HCT116 (cell line): ENCODE measurements at regions not wholly inside any gene's neighbourhood (a gene's known extent, or its start where the extent isn't known, plus 50 kb on each side); places are given as distances from the start of the nearest gene placed in this dataset.
A peak's percentile ranks its signal among the peaks of the same experiment; 100 is the strongest.

Source experiments
- ATAC-seq: fragments of 200-7000 bp; cut with Tn5 transposase; 2 replicates; pipeline ENCODE4 v1.9.1; 2020; ENCODE audit warnings: mild to moderate bottlenecking, moderate library complexity
- BruUV-seq: library from RNA; stranded (reverse); fragments of 400-500 nt; replicated peaks from 2 replicates; lab custom pipeline; 2021; lab: Mats Ljungman, UMichigan
- CTCF ChIA-PET: fragments of 300-600 bp; sonication (Branson Sonifier 250); formaldehyde crosslinking; loops from one replicate; lab custom pipeline; 2021; ENCODE audit warnings: antibody characterized with exemption; lab: Charles Lee
- POLR2A ChIA-PET: fragments of 300-600, 350-600 bp; sonication (Branson Sonifier 250); formaldehyde crosslinking; loops from one replicate; lab custom pipeline; 2021; ENCODE audit warnings: antibody characterized with exemption; lab: Charles Lee
- RAD21 ChIA-PET, 2 experiments: fragments of 300-600 bp; sonication (Branson Sonifier 250); formaldehyde crosslinking; loops; one replicate each; lab custom pipeline; 2023; ENCODE audit warnings: low total read pairs in 2 of 2; ENCODE audit not compliant: uncharacterized antibody in 2 of 2, unreplicated experiment in 2 of 2, low non-redundant PET in 1 of 2; lab: Charles Lee
- DNase-seq: peaks from one replicate; pipeline ENCODE4 v3.0.0-alpha.2; 2010; ENCODE audit warnings: low read depth, low spot score
- H2AFZ ChIP-seq: fragments of 200-600 bp; shearing (Covaris generic), sonication (generic); 2 replicates; pipeline ENCODE4 v1.6.1; 2017; ENCODE audit warnings: low read depth, mixed run types, mixed read lengths, antibody characterized with exemption, low read length; ENCODE audit not compliant: poor library complexity, severe bottlenecking
- H3K27ac ChIP-seq: 2 replicates; pipeline ENCODE4 v1.5.1; 2012; ENCODE audit warnings: low read depth, low read length
- H3K27me3 ChIP-seq: fragments of 200-600 bp; sonication (generic); 2 replicates; pipeline ENCODE4 v1.6.1; 2016; ENCODE audit warnings: mixed run types, low read length, mixed read lengths; ENCODE audit not compliant: insufficient read depth
- H3K36me3 ChIP-seq, 2 experiments: fragments of 200-500 bp in 1 of 2; fragments of 200-600 bp in 1 of 2; sonication (Bioruptor generic) in 1 of 2; sonication (generic) in 1 of 2; 2 replicates each; pipeline versions ENCODE4 v1.5.1 to v1.6.1; 2014 to 2016; ENCODE audit warnings: low read length in 2 of 2, inconsistent platforms in 1 of 2, mixed read lengths in 1 of 2, mixed run types in 1 of 2; ENCODE audit not compliant: insufficient read depth in 2 of 2, control insufficient read depth in 1 of 2
- H3K4me1 ChIP-seq, 2 experiments: fragments of 200-600 bp in 1 of 2; sonication (generic) in 1 of 2; 2 replicates each; pipeline versions ENCODE4 v1.5.1 to v1.6.1; 2012 to 2017; ENCODE audit warnings: low read length in 2 of 2, inconsistent platforms in 1 of 2, mild to moderate bottlenecking in 1 of 2, mixed read lengths in 1 of 2, mixed run types in 1 of 2, moderate library complexity in 1 of 2; ENCODE audit not compliant: insufficient read depth in 2 of 2, control insufficient read depth in 1 of 2
- H3K4me2 ChIP-seq: fragments of 200-600 bp; sonication (generic); 2 replicates; pipeline ENCODE4 v1.6.1; 2017; ENCODE audit warnings: mixed run types, low read length, mixed read lengths
- H3K4me3 ChIP-seq, 2 experiments: fragments of 200-600 bp in 1 of 2; sonication (generic) in 1 of 2; replicated peaks in 1 of 2; 2 replicates each; pipeline ENCODE4 v1.5.1; 2011 to 2016; ENCODE audit warnings: low read length in 2 of 2, control low read depth in 1 of 2, low read depth in 1 of 2, mild to moderate bottlenecking in 1 of 2, mixed read lengths in 1 of 2, mixed run types in 1 of 2
- H3K79me2 ChIP-seq: fragments of 200-600 bp; sonication (generic); 2 replicates; pipeline ENCODE4 v1.6.1; 2017; ENCODE audit warnings: mild to moderate bottlenecking, mixed run types, low read length, moderate library complexity, mixed read lengths; ENCODE audit not compliant: insufficient read depth
- H3K9ac ChIP-seq: fragments of 200-600 bp; sonication (generic); 2 replicates; pipeline ENCODE4 v1.6.1; 2016; ENCODE audit warnings: low read length, mixed read lengths
- H3K9me2 ChIP-seq: fragments of 200-600 bp; sonication (generic), shearing (Covaris generic); 2 replicates; pipeline ENCODE4 v1.6.1; 2017; ENCODE audit warnings: mixed run types, mild to moderate bottlenecking, moderate library complexity; ENCODE audit not compliant: insufficient read depth
- H3K9me3 ChIP-seq, 2 experiments: fragments of 200-500 bp in 1 of 2; fragments of 200-600 bp in 1 of 2; sonication (Bioruptor generic) in 1 of 2; sonication (generic) in 1 of 2; 2 replicates each; pipeline ENCODE4 v1.6.1; 2014 to 2017; ENCODE audit warnings: low read length in 2 of 2, mixed read lengths in 2 of 2, inconsistent platforms in 1 of 2, low read depth in 1 of 2, mild to moderate bottlenecking in 1 of 2, mixed run types in 1 of 2, moderate library complexity in 1 of 2; ENCODE audit not compliant: control insufficient read depth in 1 of 2, insufficient read depth in 1 of 2
- H4K20me1 ChIP-seq: fragments of 200-600 bp; sonication (generic), shearing (Covaris generic); 2 replicates; pipeline ENCODE4 v1.6.1; 2017; ENCODE audit warnings: mixed run types, mild to moderate bottlenecking, moderate library complexity; ENCODE audit not compliant: insufficient read depth
- ATF3 ChIP-seq: IDR thresholded peaks from 2 replicates; pipeline ENCODE4 v1.6.1; 2012
- CBX3 ChIP-seq: IDR thresholded peaks from 2 replicates; pipeline ENCODE4 v1.6.1; 2012; ENCODE audit warnings: low read depth
- CEBPB ChIP-seq: IDR thresholded peaks from 2 replicates; pipeline ENCODE4 v1.6.1; 2012; ENCODE audit warnings: low read depth
- EGR1 ChIP-seq: IDR thresholded peaks from 2 replicates; pipeline ENCODE4 v1.6.1; 2012; ENCODE audit warnings: low read depth
- ELF1 ChIP-seq: IDR thresholded peaks from 2 replicates; pipeline ENCODE4 v1.6.1; 2012; ENCODE audit warnings: low read depth, borderline replicate concordance
- EZH2 ChIP-seq: fragments of 200-600 bp; sonication (generic); IDR thresholded peaks from 2 replicates; pipeline ENCODE4 v1.6.1; 2017; ENCODE audit warnings: antibody characterized with exemption, mixed run types
- EZH2phosphoT487 ChIP-seq: fragments of 200-600 bp; IDR thresholded peaks from 2 replicates; pipeline ENCODE4 v1.6.1; 2018; ENCODE audit warnings: antibody characterized with exemption, borderline replicate concordance
- FOSL1 ChIP-seq: IDR thresholded peaks from 2 replicates; pipeline ENCODE4 v1.6.1; 2012; ENCODE audit warnings: low read depth
- POLR2A ChIP-seq: IDR thresholded peaks from 2 replicates; pipeline ENCODE4 v1.7.0; 2011; ENCODE audit warnings: borderline replicate concordance; ENCODE audit not compliant: insufficient read depth, insufficient read length; ENCODE audit errors: extremely low read depth
- RAD21 ChIP-seq: IDR thresholded peaks from 2 replicates; pipeline ENCODE4 v1.6.1; 2012; ENCODE audit warnings: low read depth, mild to moderate bottlenecking
- SIN3A ChIP-seq: IDR thresholded peaks from 2 replicates; pipeline ENCODE4 v1.6.1; 2012; ENCODE audit warnings: low read depth
- SRF ChIP-seq: IDR thresholded peaks from 2 replicates; pipeline ENCODE4 v1.6.1; 2012; ENCODE audit warnings: low read depth
- TCF7L2 ChIP-seq: IDR thresholded peaks from 2 replicates; pipeline ENCODE4 v1.7.0; 2011; ENCODE audit warnings: borderline replicate concordance, inconsistent platforms; ENCODE audit not compliant: insufficient read depth, insufficient read length; ENCODE audit errors: extremely low read depth
- ZFX ChIP-seq: fragments of 450-650 bp; IDR thresholded peaks from 2 replicates; pipeline ENCODE4 v1.6.1; 2017
- intact Hi-C: fragments of 100-400 bp; cut with micrococcal nuclease; formaldehyde crosslinking; loops from 2 replicates; pipeline ENCODE4 v1.10.0; 2022
- TF ChIP-seq, protein P1 (sequence below): IDR thresholded peaks from 2 replicates; pipeline ENCODE4 v1.6.1; 2012
- TF ChIP-seq, protein P2 (sequence below), 3 experiments: fragments of 200-600 bp in 1 of 3; sonication (generic) in 1 of 3; IDR thresholded peaks in 2 of 3; conservative IDR thresholded peaks in 1 of 3; 2 replicates each; pipeline ENCODE4 v1.5.1; 2012 to 2017; ENCODE audit warnings: low read depth in 2 of 3, low read length in 2 of 3, antibody characterized with exemption in 1 of 3, borderline replicate concordance in 1 of 3, control low read depth in 1 of 3, mild to moderate bottlenecking in 1 of 3, mixed read lengths in 1 of 3, mixed run types in 1 of 3, moderate library complexity in 1 of 3; ENCODE audit not compliant: insufficient read depth in 1 of 3
- TF ChIP-seq, protein P3 (sequence below): IDR thresholded peaks from 2 replicates; pipeline ENCODE4 v1.6.1; 2011; ENCODE audit warnings: mild to moderate bottlenecking, low read length, moderate library complexity; ENCODE audit not compliant: insufficient replicate concordance; ENCODE audit errors: extremely low read depth

DNA sequence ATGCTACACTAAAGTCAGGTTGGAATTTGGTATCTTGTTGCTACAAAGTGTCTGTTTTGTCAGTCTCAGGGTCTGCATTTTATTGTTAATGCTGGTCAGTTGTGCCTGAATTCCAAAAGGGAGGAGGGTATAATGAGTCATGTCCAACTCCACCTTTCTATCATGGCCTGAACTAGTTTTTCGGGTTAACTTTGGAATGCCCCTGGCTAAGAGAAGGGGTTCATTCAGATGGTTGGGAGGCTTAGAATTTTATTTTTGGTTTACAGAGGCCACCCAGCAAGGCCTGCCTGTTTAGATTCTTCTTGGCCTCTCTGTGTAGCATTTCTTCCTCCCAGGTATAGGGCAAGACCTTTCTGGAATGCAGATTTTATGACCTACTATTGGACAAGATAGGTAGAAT lies 93.2 kb downstream of the SKIDA1 start:
- DNase-seq (no peak), ATAC-seq (peak; percentile 36; the same call in 1 of the 2 replicates)
- TF ChIP-seq FOSL1 (no peak), RAD21 (no peak), EGR1 (no peak), ZFX (no peak), SIN3A (no peak), TCF7L2 (no peak), SRF (no peak), ELF1 (no peak)
- Histone ChIP-seq H4K20me1 (no peaks in the 10 kb centered on the region), H3K9ac (no peak overlapping the region), H3K9me2 (no peaks in the 10 kb centered on the region), H3K4me3 (no peak overlapping the region), H3K79me2 (no peaks in the 10 kb centered on the region), H2AFZ (peak overlapping the region; percentile 51), H3K36me3 (no peaks in the 10 kb centered on the region), H3K27me3 (no peaks in the 10 kb centered on the region), H3K27ac (no peak overlapping the region), H3K9me3 (no peaks in the 10 kb centered on the region), H3K4me2 (peak overlapping the region; percentile 31), H3K4me1 (peaks cover 13 to 23% of the 10 kb centered on the region in 2 experiments; a peak in 3 of 4 replicates)
- ChIA-PET RAD21 (no interaction called here), CTCF (no interaction called here), POLR2A (no interaction called here)
- intact Hi-C loops: no loop called here
- no TSS peak for BruUV-seq

DNA sequence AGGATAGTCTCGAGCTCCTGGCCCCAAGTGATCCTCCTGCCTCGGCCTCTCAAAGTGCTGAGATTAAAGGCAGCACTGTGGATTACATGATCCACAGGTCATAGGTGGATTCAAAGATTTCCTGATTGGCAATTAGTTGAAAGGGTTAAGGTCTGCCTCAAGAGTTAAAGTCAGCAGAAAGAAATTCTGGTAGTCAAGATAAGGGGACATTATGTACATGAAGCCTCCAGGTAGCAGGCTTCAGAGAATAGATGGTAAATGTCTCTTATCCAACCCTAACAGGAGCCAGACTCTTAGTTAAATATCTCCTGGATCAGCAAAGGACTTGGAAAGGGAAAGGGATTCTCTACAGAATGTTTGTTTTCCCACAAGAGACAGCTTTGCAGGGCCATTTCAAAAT lies 93.7 kb downstream of the SKIDA1 start:
- Histone ChIP-seq H3K9ac (no peak overlapping the region), H3K4me1 (peaks cover 13 to 23% of the 10 kb centered on the region in 2 experiments; a peak in 3 of 4 replicates), H3K36me3 (no peaks in the 10 kb centered on the region), H4K20me1 (no peaks in the 10 kb centered on the region), H3K27ac (no peak overlapping the region), H3K27me3 (no peaks in the 10 kb centered on the region), H3K9me3 (no peaks in the 10 kb centered on the region), H3K9me2 (no peaks in the 10 kb centered on the region), H3K4me3 (no peak overlapping the region), H3K4me2 (peak overlapping the region; percentile 31), H3K79me2 (no peaks in the 10 kb centered on the region), H2AFZ (peak overlapping the region; percentile 51)
- ChIA-PET POLR2A (no interaction called here), CTCF (no interaction called here), RAD21 (no interaction called here)
- ATAC-seq: no peak
- no peak for DNase-seq
- BruUV-seq: no TSS peak
- intact Hi-C loops: no loop called here
- no peak for TF ChIP-seq FOSL1
- no peak for TF ChIP-seq ATF3
- TF ChIP-seq RAD21: no peak
- TF ChIP-seq, protein P1, sequence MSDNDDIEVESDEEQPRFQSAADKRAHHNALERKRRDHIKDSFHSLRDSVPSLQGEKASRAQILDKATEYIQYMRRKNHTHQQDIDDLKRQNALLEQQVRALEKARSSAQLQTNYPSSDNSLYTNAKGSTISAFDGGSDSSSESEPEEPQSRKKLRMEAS: no peak
- TF ChIP-seq CBX3: no peak
- TF ChIP-seq, protein P2, sequence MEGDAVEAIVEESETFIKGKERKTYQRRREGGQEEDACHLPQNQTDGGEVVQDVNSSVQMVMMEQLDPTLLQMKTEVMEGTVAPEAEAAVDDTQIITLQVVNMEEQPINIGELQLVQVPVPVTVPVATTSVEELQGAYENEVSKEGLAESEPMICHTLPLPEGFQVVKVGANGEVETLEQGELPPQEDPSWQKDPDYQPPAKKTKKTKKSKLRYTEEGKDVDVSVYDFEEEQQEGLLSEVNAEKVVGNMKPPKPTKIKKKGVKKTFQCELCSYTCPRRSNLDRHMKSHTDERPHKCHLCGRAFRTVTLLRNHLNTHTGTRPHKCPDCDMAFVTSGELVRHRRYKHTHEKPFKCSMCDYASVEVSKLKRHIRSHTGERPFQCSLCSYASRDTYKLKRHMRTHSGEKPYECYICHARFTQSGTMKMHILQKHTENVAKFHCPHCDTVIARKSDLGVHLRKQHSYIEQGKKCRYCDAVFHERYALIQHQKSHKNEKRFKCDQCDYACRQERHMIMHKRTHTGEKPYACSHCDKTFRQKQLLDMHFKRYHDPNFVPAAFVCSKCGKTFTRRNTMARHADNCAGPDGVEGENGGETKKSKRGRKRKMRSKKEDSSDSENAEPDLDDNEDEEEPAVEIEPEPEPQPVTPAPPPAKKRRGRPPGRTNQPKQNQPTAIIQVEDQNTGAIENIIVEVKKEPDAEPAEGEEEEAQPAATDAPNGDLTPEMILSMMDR (IDR thresholded peaks at IDR 0.05 in 2 of 3, conservative IDR thresholded peaks at IDR 0.05 in 1 of 3; ENCODE audit: borderline replicate concordance in 1 of 3, insufficient read depth in 1 of 3, low read depth in 2 of 3, low read length in 2 of 3): no peak
- TF ChIP-seq CEBPB: no peak
- no peak for TF ChIP-seq POLR2A
- no peak for TF ChIP-seq EZH2
- TF ChIP-seq, protein P3, sequence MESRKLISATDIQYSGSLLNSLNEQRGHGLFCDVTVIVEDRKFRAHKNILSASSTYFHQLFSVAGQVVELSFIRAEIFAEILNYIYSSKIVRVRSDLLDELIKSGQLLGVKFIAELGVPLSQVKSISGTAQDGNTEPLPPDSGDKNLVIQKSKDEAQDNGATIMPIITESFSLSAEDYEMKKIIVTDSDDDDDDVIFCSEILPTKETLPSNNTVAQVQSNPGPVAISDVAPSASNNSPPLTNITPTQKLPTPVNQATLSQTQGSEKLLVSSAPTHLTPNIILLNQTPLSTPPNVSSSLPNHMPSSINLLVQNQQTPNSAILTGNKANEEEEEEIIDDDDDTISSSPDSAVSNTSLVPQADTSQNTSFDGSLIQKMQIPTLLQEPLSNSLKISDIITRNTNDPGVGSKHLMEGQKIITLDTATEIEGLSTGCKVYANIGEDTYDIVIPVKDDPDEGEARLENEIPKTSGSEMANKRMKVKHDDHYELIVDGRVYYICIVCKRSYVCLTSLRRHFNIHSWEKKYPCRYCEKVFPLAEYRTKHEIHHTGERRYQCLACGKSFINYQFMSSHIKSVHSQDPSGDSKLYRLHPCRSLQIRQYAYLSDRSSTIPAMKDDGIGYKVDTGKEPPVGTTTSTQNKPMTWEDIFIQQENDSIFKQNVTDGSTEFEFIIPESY: no peak
- no peak for TF ChIP-seq ZFX
- no peak for TF ChIP-seq EZH2phosphoT487
- TF ChIP-seq SIN3A: no peak
- TF ChIP-seq ELF1: no peak
- TF ChIP-seq TCF7L2: no peak
